ENCODE measurements at regions not wholly inside any gene's neighbourhood (a gene's known extent, or its start where the extent isn't known, plus 50 kb on each side); places are given as distances from the start of the nearest gene placed in this dataset.

DNA sequence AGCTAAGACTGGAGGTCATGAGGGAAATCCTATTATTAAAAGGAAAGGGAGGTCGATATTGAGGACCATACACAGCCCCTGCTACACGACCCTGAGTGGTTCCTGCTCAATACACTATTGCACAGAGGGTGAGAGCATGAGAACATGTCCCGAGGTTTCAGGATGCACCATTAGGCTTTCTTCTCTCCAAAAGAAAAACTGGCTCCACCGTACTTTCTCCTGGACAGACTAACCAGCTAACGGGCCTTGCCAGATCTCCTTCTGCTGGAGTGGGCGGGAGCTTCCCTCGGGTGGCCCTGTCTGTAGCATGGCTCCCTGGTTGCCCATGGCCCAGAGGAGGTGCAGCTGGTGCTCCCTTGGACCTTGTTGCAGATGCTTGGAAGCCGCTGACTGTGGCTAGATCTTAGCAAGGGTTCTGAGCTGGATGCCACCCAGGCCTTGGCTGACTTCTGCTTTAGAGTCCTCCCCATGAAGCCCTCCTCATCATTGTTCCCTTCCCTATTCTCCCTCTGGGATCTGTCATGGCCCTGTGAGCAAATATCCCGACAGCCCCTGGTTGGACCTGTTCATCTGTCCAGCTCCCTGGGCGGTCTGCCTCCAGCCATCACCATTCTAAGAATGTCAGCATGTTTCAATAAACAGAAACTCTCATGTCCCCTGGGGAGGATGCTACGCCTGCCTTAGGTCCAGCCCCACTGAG, 52.9 kb upstream of the SHH start:
- no peak for TF ChIP-seq SUZ12 (IDR thresholded peaks at IDR 0.05; ENCODE audit: low read depth, low read length)
- no peak for TF ChIP-seq PHF21A (CRISPR knock-in tag; IDR thresholded peaks at IDR 0.05)
- TF ChIP-seq, protein P1, sequence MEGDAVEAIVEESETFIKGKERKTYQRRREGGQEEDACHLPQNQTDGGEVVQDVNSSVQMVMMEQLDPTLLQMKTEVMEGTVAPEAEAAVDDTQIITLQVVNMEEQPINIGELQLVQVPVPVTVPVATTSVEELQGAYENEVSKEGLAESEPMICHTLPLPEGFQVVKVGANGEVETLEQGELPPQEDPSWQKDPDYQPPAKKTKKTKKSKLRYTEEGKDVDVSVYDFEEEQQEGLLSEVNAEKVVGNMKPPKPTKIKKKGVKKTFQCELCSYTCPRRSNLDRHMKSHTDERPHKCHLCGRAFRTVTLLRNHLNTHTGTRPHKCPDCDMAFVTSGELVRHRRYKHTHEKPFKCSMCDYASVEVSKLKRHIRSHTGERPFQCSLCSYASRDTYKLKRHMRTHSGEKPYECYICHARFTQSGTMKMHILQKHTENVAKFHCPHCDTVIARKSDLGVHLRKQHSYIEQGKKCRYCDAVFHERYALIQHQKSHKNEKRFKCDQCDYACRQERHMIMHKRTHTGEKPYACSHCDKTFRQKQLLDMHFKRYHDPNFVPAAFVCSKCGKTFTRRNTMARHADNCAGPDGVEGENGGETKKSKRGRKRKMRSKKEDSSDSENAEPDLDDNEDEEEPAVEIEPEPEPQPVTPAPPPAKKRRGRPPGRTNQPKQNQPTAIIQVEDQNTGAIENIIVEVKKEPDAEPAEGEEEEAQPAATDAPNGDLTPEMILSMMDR (CRISPR knock-in tag; IDR thresholded peaks at IDR 0.05), result no peak
- TF ChIP-seq SYNCRIP (IDR thresholded peaks at IDR 0.05; ENCODE audit: insufficient read depth, low read depth, low read length), result no peak
- TF ChIP-seq JDP2 (CRISPR knock-in tag; IDR thresholded peaks at IDR 0.05; ENCODE audit: borderline replicate concordance), result no peak

All from HepG2 (cell line).